ENCODE measurements at regions not wholly inside any gene's neighbourhood (a gene's known extent, or its start where the extent isn't known, plus 50 kb on each side); places are given as distances from the start of the nearest gene placed in this dataset.

DNA sequence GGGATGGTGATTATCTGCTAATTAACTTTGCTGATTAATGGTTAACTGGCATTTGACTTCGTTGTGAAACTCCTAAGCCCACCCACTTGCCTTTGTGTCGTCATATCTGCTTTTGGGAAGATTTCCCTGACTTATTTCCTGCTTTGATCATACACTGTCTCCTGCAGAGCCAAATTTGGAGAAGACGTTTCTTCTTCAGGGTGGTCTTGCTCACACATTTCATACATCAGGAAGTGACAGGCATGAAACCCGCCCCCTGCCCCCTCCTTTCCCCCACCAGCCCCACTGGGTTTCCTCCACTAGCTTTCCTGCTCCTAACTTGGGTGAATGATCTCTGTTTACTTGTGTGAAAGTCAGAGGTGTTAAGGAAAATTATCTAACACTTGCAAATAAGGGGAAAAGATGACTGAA is 300.1 kb downstream of the TSN start:
- ChIA-PET POLR2A (no interaction called here), CTCF (no interaction called here)
- no peak for TF ChIP-seq FOXA1 (IDR thresholded peaks at IDR 0.05)
- TF ChIP-seq ARNT (IDR thresholded peaks at IDR 0.05), result no peak
- TF ChIP-seq SP1 (IDR thresholded peaks at IDR 0.05), result no peak
- TF ChIP-seq FOXM1 (IDR thresholded peaks at IDR 0.05; ENCODE audit: borderline replicate concordance), result no peak
- no peak for TF ChIP-seq LEF1 (IDR thresholded peaks at IDR 0.05; ENCODE audit: borderline replicate concordance)
- no peak for TF ChIP-seq L3MBTL2 (conservative IDR thresholded peaks at IDR 0.05)
- TF ChIP-seq ELF4 (IDR thresholded peaks at IDR 0.05), result no peak
- no peak for TF ChIP-seq ZNF384 (IDR thresholded peaks at IDR 0.05)
- no peak for TF ChIP-seq CTBP1 (IDR thresholded peaks at IDR 0.05; ENCODE audit: borderline replicate concordance)
- TF ChIP-seq HDGF (IDR thresholded peaks at IDR 0.05; ENCODE audit: borderline replicate concordance), result no peak
- TF ChIP-seq FOXK2 (IDR thresholded peaks at IDR 0.05), result no peak
- no peak for TF ChIP-seq SUZ12 (IDR thresholded peaks at IDR 0.05)
- TF ChIP-seq TARDBP (IDR thresholded peaks at IDR 0.05), result no peak
- TF ChIP-seq, protein P1, sequence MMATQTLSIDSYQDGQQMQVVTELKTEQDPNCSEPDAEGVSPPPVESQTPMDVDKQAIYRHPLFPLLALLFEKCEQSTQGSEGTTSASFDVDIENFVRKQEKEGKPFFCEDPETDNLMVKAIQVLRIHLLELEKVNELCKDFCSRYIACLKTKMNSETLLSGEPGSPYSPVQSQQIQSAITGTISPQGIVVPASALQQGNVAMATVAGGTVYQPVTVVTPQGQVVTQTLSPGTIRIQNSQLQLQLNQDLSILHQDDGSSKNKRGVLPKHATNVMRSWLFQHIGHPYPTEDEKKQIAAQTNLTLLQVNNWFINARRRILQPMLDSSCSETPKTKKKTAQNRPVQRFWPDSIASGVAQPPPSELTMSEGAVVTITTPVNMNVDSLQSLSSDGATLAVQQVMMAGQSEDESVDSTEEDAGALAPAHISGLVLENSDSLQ (IDR thresholded peaks at IDR 0.05), result no peak
- no peak for TF ChIP-seq NFRKB (IDR thresholded peaks at IDR 0.05)
- no peak for TF ChIP-seq BHLHE40 (IDR thresholded peaks at IDR 0.05; ENCODE audit: borderline replicate concordance)
- DNase-seq (ENCODE audit: extremely low spot score), result no peak

DNA sequence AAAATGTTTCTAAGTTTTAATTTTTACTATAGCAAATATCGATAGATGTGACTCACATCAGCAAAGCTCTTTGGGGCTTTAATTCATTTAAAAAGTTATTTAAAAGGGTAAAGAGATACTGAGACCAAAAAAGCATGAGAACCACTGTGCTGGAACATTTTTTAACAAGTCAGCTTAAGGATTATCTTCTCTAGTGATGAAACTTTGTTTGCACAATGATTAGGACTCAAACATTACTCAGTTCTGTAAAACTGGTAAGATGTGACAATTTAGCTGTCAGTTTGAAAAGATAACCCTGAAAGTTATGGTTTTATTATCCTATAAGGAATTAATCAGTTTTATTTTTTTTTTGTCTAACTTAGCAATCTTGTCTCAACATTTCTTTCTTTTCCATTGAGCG is 301.4 kb downstream of the TSN start:
- ChIA-PET POLR2A (no interaction called here), CTCF (interaction anchor here (0.7 kb wide), 2 partner anchors 92 to 1200 kb away, joined by 4 read pairs; no protein-coding TSS in a partner anchor)
- TF ChIP-seq TARDBP (IDR thresholded peaks at IDR 0.05), result no peak
- TF ChIP-seq HDGF (IDR thresholded peaks at IDR 0.05; ENCODE audit: borderline replicate concordance), result no peak
- no peak for TF ChIP-seq FOXK2 (IDR thresholded peaks at IDR 0.05)
- TF ChIP-seq BHLHE40 (IDR thresholded peaks at IDR 0.05; ENCODE audit: borderline replicate concordance), result no peak
- TF ChIP-seq, protein P1 (IDR thresholded peaks at IDR 0.05), result no peak
- no peak for TF ChIP-seq ELF4 (IDR thresholded peaks at IDR 0.05)
- no peak for DNase-seq (ENCODE audit: extremely low spot score)

- DNase-seq (ENCODE audit: extremely low spot score), result no peak
- CTCF ChIA-PET, result no interaction called here
- TF ChIP-seq ARNT (IDR thresholded peaks at IDR 0.05) (no peak), TARDBP (IDR thresholded peaks at IDR 0.05) (no peak), FOXK2 (IDR thresholded peaks at IDR 0.05) (no peak), SP1 (IDR thresholded peaks at IDR 0.05) (no peak), L3MBTL2 (conservative IDR thresholded peaks at IDR 0.05) (no peak), LEF1 (IDR thresholded peaks at IDR 0.05; ENCODE audit: borderline replicate concordance) (no peak), ELF4 (IDR thresholded peaks at IDR 0.05) (no peak), HDGF (IDR thresholded peaks at IDR 0.05; ENCODE audit: borderline replicate concordance) (no peak), BHLHE40 (IDR thresholded peaks at IDR 0.05; ENCODE audit: borderline replicate concordance) (no peak), CTBP1 (IDR thresholded peaks at IDR 0.05; ENCODE audit: borderline replicate concordance) (no peak), FOXM1 (IDR thresholded peaks at IDR 0.05; ENCODE audit: borderline replicate concordance) (no peak), FOXA1 (IDR thresholded peaks at IDR 0.05) (no peak), ZNF384 (IDR thresholded peaks at IDR 0.05) (no peak), NFRKB (IDR thresholded peaks at IDR 0.05) (no peak)
- TF ChIP-seq, protein P1 (IDR thresholded peaks at IDR 0.05), result no peak
- POLR2A ChIA-PET, result no interaction called here
These were observed 305.8 kb downstream of the TSN start for GRCh38 chr2:122061206-122061605.

- DNase-seq (ENCODE audit: extremely low spot score), result no peak
- POLR2A ChIA-PET, result no interaction called here
- TF ChIP-seq FOXA1 (IDR thresholded peaks at IDR 0.05) (no peak), HDGF (IDR thresholded peaks at IDR 0.05; ENCODE audit: borderline replicate concordance) (no peak), LEF1 (IDR thresholded peaks at IDR 0.05; ENCODE audit: borderline replicate concordance) (no peak), L3MBTL2 (conservative IDR thresholded peaks at IDR 0.05) (no peak), FOXM1 (IDR thresholded peaks at IDR 0.05; ENCODE audit: borderline replicate concordance) (no peak), NFRKB (IDR thresholded peaks at IDR 0.05) (no peak), CTBP1 (IDR thresholded peaks at IDR 0.05; ENCODE audit: borderline replicate concordance) (no peak), SP1 (IDR thresholded peaks at IDR 0.05) (no peak)
- CTCF ChIA-PET, result no interaction called here
These were observed 306.4 kb downstream of the TSN start for GRCh38 chr2:122061831-122062230.

DNA sequence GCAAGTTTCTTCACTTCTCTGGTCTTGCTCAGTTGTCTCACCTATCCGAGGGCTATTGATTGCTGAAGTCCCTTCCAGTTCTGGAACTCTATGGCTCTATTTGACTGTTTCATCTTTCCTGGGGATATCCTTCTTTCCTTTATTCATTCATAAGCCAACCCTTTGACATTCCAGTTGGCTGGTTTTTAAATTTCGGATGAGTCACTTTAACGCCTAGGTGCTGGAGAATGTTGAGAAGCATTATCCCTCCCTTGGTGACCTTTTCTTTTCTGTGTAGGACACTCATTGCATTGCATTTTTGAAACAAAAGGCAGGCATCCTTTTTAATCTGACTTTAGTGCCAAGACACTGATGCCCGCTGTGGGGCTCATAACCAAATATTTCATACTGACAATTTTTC is 307.1 kb downstream of the TSN start:
- CTCF ChIA-PET, result no interaction called here
- TF ChIP-seq HDGF (IDR thresholded peaks at IDR 0.05; ENCODE audit: borderline replicate concordance) (no peak), ARNT (IDR thresholded peaks at IDR 0.05) (no peak), TARDBP (IDR thresholded peaks at IDR 0.05) (no peak), NFRKB (IDR thresholded peaks at IDR 0.05) (no peak), ELF4 (IDR thresholded peaks at IDR 0.05) (no peak)
- DNase-seq (ENCODE audit: extremely low spot score), result no peak
- POLR2A ChIA-PET, result no interaction called here

GRCh38 chr2:122063716-122064115 is 308.3 kb downstream of the TSN start:
- TF ChIP-seq FOXM1 (IDR thresholded peaks at IDR 0.05; ENCODE audit: borderline replicate concordance), result no peak
- no peak for TF ChIP-seq ELF4 (IDR thresholded peaks at IDR 0.05)
- TF ChIP-seq FOXA1 (IDR thresholded peaks at IDR 0.05), result no peak

GRCh38 chr2:122070241-122070731 is 314.8 kb downstream of the TSN start:
- DNase-seq (ENCODE audit: extremely low spot score), result no peak
- POLR2A ChIA-PET, result no interaction called here
- CTCF ChIA-PET, result interaction anchor here (0.6 kb wide), 1 partner anchor 426 kb away, joined by 7 read pairs; no protein-coding TSS in a partner anchor
- TF ChIP-seq HDGF (IDR thresholded peaks at IDR 0.05; ENCODE audit: borderline replicate concordance), result no peak
- TF ChIP-seq BHLHE40 (IDR thresholded peaks at IDR 0.05; ENCODE audit: borderline replicate concordance), result no peak
- TF ChIP-seq FOXM1 (IDR thresholded peaks at IDR 0.05; ENCODE audit: borderline replicate concordance), result no peak
- TF ChIP-seq ELF4 (IDR thresholded peaks at IDR 0.05), result no peak

More at GRCh38 chr2:122063716-122064115, 308.3 kb downstream of the TSN start:
- POLR2A ChIA-PET, result no interaction called here
- CTCF ChIA-PET, result no interaction called here
- no peak for DNase-seq (ENCODE audit: extremely low spot score)

All from HEK293T (cell line).